T-helper 2 cell treated with Interferon-gamma antibody and Interleukin-4, amounts not matched to agents 100 ng/mL and 5 ng/mL, for 36 hours (primary cell): ENCODE measurements at regions not wholly inside any gene's neighbourhood (a gene's known extent, or its start where the extent isn't known, plus 50 kb on each side); places are given as distances from the start of the nearest gene placed in this dataset.

ENCODE experiments used
- intact Hi-C: fragments of 100-400 bp; cut with micrococcal nuclease; formaldehyde crosslinking; loops from one replicate; pipeline ENCODE4 v1.15.1; 2023

DNA sequence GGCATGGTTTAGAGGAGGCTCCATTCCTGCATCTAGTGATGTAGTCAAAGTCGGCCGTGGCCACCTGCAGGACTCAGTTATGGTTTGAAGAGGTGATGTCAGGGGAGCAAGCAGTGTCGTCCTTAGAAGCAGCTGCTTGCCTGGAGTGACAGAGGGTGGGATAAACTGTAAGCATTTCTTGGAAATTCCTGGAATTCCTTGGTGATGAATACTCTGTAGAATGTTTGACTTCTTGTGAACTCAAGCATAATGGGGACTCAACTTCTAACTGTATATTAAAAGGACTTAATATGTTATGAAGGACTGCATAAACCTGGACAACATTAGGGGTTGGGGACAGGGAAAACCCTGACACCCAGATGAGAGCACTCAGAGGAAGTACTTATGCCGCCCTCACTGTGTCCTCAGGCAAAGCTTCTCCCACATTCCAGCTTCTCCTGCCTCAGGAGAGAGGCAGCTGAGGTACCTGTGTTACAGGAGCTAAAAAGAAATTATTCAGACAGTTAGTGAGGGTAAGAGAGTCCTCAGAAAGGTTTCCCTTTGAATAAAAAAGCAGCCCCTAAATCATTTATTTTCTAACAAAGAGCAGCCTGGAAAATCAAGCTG lies 459.9 kb upstream of the CELF4 start:
- intact Hi-C loops, result no loop called here

DNA sequence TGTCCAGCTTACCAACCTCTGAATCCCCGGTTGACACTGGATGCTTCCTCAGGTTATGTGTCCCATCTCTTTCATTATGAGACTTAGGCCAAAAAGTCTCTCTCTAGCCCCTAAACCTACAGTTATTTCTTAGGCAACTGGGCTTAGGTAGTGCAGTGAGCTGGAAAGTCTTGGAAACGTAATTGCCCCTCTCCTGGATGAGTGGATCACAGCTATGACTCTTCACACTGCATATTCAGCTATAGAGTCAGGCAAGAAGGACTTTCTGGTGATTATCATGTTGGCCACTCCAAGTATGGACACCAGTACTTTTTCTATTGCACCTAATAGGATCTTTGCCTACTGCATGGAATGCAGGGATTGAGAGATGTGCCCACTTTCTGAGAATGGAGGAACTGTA lies 458.3 kb upstream of the CELF4 start:
- intact Hi-C loops, result no loop called here

DNA sequence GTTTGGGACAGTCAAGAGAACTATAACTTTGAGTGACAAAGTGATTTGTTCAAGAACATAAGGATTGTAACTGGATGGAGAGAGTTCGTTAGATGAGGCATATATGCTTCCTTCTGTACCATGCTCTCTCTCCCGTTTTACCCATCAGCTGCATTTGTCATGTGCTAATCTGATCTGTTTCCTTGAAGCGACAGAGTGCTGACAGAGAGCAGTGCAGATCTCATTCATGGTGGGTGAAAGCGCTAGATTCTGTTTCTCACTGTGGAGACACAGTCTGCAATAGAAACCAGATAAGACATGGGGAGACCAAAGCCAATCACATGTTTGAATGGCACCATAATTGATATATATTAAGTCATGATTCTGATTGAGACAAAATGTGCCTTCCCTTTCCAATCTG lies 456.6 kb upstream of the CELF4 start:
- intact Hi-C loops, result no loop called here

DNA sequence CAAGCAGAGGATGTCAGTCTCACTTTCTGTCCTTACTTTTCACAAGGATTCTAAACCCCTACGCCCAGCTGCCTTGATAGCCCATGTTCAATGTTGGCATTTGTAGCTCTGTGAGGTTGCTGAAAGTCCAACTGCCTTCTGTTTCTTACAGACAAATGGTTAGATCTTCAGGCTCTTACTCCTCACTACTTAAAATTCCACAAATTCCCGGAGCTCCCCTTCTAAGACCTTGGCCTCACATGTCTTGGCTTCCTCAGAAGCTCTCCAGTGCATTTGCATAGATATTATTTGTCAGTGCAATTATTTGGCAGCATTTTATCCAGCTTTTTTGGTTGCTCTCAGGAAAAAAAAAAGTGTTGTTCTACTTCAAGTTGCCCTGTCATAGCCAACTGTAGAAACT lies 453.7 kb upstream of the CELF4 start:
- intact Hi-C loops, result no loop called here

DNA sequence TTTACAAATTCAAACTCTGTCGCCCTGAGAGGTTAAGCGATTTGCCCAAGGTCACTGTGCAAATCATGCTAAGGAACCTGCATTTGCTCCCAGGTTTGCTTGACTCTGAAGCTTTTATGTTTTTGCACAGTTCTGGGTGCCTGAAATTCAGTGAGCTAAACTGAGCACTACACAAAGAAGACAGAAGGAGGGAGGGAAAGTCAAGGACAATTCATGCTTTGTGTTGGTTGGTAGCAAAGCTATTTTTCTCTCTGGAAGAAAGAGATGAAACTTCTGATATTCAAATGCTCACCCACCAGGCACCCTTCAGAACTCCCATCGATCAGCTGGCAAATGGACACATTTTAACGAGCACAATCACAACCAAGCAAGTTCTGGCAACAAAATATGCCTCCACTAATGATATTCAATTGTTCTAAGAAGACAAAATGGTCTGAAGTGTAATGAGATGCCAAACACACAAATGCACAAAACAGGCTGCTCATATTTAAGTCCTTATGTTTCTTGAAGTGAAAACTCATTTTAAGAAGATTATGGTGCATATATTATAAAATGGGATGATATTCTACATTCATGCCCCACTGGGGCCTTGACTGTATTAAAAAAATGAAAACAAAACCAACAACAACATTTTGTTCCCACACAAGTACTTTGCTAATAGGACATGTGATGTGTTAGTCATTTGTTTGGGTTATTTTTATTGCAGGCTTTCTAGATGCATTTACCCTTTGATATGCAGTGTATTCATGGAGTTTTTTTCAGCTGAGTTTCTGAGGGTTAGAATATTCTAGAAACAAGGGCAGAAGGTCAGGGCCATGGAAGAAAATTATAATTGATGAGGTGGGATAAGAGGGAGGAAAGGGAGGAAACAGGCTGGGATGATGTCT lies 445.6 kb upstream of the CELF4 start:
- intact Hi-C loops, result no loop called here

DNA sequence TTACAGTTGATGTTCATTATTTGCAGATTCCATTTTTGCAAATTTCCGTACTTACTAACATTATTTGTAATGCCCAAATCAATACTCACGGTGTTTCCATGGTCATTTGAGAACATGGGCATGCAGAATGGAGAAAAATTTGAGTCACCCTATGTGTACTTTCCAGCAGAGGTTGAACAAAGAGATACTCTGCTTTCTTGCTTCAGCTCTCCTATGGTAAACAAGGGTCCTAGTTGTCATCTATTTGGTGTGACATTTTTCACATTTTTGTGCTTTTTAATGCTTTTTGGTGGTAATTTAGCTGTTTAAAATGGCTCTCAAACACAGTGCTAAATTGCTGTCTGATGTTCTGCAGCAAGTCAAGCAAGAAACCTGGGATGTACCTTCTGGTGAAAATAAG lies 444.4 kb upstream of the CELF4 start:
- intact Hi-C loops, result no loop called here

DNA sequence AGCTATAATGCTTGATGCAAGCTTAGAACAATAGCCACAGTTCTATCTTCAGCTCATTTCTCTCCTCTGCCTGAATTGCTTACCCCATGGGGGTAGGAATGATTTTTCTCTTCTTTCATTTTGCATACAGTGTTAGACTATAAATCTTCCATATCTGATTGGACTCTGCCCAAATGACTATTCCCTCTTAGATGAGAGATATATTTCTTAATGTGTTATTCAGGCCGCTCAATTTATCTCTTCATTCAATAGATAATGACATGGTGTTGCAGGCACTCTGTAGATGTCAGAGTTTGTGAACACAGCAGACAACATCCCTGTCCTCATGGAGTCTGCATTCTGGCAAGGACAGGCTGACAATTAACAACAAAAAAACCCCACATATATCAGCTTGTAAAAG lies 443.7 kb upstream of the CELF4 start:
- intact Hi-C loops, result no loop called here

DNA sequence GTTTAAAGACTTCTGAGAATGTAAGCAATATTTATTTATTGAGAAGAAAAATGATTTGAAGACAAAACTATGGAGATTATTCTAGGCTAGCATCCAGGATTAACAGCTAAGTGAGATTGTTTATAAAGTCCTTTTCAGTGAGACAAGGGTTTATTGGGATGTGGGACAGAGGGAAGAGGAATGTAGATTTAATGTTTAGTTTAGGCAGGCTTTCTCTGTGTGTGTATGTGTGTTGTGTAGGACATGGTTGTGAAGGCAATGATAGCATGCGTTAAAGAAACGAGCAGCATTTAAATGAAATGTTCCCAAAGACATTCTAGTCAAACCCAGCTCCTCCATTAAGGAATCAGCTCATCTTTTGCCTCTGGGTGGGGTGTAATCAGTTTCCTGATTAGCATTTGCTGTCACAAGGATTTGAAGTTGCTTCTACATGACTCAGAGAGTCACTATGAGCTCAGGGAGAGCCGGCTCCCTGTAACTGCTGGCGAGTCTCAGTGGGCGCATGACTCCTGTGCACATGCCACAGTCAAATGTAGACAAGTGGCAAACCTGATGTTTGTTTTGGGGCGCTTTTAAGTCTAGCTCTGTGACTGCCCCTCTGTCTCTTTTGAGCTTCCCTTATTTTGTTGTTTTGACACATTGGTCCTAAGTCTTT lies 442.2 kb upstream of the CELF4 start:
- intact Hi-C loops, result no loop called here

DNA sequence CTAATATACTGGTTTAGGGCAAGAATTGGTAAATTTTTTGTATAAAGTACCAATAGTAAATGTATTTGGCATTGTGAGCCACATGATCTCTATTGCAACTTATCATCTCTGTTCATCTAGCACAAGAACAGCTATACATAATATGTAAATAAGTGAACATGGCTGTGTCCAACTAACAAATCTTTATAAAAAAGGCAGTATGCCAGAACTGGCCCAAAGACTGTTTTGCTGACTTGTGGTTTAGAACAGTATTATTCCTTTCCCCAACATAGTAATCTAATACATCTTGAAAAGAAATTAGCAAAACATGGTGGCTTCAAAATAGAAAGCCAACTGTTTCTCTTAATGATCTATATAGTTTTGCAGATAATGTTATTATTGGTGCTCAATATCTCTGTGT lies 441.4 kb upstream of the CELF4 start:
- intact Hi-C loops, result no loop called here

DNA sequence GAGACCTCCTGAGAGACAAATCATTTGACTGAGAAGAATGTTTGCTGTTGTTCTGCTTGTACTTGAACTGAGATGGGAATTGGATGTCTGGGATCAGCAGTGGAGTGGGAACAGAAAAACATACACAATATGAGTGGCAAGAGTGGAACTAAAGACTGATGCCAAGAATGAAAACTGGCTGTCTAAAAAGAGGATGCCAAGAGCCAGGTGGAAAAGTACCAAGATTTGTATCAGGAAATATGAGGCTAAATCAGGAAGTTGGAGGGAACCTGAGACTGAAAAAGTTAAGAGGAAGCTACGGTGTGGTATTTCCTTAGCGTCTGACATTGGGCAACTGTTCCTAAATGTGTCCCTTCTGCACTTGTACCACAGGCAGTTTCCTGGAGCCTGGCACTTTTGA lies 440.9 kb upstream of the CELF4 start:
- intact Hi-C loops, result no loop called here

DNA sequence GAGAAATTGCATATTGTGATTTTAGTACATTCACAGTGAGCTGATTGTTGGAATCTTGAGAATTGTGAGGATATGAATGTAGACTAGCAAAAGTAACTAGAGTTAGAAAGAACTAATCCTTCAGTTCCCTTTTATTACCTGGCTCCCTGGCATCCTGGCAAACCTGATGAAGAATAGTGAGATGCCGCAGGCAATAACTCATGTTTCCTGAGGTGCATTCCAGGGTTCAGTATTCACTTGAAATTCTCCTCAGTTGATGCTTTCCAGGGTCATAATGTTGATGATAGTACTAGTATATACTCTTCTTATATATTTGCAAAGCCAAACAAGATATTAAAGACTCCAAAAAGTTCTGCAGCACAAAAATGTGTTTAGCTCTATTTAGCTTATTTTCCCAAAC lies 432.1 kb upstream of the CELF4 start:
- intact Hi-C loops, result no loop called here

DNA sequence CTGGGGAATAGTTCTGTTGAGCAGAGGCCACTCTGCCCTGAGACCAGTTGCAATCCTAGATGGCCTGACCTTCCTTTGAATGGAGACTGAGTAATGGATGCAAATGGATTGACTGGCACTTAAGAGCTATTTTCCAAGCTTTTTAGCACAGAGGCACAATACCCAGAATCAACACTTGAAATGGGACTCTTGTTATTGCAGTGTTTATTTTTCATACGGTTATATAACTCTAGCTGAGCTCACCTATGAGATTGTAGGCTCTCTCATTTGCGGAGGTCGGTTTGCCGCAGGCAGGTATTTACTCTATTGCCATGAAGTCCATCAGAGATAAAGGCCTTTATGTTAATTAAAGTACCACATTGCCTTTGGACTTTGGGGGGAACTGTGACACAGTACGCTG lies 422.3 kb upstream of the CELF4 start:
- intact Hi-C loops, result no loop called here

DNA sequence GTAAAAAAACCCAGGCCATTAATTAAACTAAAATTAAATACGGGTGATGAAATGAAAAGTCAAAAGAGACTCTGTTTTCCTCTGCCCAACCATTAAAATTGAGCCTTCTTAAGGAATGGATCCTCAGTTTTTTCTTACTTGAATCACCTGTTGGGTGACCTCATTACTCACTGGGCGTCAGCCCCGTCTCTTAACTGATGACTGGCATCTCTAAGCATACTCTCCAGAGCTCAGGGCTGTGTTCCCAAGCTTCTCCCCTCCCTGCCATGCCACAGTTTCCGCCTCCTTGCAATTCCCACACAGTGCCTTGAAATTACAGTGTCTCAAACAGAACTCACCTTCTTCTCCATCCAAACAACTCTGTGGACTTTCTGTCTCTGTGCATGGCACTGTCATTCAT lies 421.1 kb upstream of the CELF4 start:
- intact Hi-C loops, result no loop called here

DNA sequence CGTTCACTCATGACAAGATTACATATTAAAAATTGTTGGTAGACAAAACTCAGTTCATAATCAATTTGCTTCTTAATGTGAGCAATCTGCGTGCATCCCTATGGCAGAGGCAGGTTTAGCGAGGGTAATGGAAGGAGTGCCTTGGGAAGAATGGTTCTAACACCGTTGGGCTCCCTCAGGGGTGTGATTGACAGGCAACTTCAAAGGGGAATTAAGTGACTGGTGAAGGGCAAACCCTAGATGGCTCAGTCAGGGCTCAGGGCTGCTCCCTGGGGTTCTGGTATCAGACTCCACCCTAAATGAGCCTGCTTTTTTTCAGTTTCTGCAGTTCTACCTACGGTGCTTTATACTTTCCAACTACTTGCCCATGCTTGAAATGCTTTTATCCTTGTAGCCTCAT lies 419.5 kb upstream of the CELF4 start:
- intact Hi-C loops, result no loop called here

DNA sequence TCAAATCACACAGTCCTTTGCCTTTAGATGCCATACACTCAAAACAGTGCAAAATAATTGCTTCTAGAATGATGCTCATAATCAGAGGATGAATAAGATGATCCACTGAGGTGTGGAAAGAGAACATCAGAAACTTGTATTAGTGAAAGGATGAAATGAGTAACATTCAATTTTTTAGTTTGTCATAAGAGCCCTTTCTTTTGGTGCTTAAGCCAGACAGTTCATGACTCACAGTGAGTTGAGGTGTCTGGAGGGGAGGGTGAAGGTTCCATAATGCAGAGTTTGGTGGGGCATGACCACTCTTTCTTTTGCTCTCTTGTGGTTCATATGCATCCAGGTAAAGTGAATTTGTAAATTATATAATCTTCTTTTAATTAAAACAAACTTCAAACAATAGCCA lies 415.0 kb upstream of the CELF4 start:
- intact Hi-C loops, result no loop called here

DNA sequence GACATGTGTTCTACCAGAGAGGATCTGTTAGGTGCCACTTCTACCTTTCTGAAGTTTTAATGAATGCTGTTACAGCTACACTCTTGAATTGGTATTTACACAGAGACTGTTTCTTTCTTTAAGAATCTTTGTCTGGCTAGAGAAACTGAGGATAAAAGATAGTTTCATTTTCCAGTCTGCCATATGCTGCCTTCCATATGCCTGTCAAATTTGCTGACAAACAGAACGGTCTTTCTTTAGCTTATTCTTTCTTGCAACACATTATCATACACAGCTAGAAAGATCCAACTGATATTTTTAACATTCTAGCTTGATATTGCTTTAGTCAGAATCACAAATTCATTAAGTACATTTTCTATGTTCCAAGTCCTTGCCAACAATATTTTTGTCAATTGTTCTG lies 409.8 kb upstream of the CELF4 start:
- intact Hi-C loops, result no loop called here

DNA sequence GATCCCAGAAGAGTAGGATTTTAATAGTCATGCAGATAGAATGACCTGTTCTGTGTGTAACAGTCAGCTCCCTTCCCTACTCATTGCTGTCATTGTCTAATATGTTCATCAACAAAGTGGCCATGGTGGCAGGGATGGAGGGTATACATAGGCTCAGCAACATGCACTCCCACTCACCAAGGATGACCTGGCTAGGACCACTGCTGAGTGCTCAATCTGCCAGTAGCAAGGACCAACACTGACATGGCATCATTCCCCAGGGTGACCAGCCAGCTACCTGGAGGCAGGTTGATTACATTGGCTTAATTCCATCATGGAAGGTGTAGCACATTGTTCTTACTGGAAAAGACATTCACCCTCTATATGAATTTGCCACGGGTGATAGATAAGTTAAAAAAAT lies 401.7 kb upstream of the CELF4 start:
- intact Hi-C loops, result no loop called here

DNA sequence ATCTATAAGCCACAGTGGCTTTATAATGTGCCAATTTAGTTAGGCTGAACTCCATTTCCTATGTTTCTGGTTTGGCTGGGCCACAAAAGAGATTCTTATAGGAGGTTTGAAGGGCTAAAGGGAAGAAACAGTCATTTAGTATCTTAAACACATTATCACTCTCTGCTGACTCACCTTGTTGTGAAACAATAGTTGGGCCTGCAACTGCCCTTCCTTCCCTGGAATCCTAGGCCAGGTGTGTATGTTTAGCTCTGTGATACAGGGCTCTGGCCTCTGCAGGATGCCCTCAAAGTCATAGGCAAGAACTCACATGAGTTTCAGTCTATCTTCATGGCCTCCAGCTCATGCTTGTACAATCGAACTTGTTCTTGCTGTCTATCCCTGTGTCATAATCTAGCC lies 400.0 kb upstream of the CELF4 start:
- intact Hi-C loops, result no loop called here

DNA sequence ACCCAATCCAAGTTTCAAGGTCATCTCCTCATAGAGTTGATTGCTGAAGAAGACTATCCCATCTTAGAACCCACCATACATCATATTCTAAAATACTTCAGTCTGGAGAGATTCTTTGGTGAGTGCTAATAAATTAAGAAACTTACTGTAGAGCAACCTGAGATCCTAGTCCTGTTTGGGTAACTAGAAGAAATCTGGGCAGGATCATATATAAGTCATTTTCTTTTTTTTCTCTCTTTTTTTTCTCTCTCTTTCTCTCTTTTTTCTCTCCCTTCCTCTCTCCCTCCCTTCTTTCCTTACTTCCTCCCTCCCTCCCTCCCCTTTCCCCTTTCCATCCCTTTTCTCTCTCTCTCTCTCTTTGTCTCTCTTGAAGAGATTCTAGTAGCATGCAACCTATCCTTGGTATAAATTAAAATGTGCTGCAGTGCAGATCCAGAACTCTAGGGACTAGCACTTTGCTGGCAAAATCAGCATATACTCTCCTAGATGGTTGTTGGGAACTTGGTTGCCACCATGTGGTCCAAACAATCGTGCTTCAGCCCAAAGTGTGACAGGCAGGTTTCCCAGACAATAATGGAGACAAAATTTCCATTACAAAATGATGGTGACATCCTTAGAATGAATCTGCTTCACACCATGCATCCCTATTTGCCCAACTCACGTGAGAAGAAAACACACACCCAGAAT lies 399.4 kb upstream of the CELF4 start:
- intact Hi-C loops, result no loop called here

DNA sequence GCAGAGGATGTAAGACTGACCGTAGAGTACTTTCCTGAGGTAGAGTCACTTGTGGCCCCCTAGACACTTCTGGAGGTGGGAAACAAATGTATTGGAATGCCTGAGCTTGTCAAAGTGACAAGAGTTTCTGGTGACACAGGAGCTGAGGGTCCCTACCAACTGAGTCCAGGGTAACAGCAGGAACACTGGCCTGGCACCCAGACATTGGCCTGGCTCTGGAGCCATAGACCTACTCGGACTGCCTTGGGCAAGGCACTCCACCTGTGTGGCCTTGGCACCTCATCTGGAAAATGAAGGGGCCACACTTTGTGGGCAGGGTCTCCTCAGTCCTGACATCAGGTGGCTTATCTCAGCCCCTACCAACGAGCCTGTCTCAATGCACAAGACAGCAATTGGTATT lies 398.2 kb upstream of the CELF4 start:
- intact Hi-C loops, result no loop called here

DNA sequence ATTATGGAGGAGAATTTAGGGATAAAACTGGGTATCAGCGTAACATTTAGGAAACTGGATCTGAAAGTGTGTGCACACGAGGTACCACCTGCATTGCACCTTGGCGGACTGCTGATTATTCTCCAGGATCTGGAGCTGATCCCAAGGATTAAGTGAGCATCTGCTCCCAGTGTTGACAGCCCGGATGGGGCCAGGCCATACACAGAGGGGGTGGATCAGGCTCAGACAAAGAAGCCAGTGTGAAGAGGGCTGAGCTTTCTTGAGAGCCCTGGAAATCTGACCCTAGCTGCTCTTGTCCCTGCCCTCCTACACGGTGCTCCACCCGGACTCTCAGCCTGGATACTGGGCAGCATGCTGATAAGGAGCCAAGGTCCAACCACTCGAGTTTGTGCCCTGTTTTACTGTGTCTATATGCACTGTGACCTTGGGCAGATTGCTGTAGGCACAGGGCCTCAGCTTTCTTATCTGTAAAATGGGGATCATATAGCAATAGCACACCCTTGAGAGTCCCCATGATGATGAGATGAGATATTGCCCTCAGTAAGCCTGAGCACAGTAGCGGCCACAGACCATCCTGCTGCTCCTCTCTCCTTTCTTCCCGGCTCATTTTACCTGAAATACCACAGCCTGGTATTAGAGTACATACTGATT lies 396.8 kb upstream of the CELF4 start:
- intact Hi-C loops, result no loop called here

DNA sequence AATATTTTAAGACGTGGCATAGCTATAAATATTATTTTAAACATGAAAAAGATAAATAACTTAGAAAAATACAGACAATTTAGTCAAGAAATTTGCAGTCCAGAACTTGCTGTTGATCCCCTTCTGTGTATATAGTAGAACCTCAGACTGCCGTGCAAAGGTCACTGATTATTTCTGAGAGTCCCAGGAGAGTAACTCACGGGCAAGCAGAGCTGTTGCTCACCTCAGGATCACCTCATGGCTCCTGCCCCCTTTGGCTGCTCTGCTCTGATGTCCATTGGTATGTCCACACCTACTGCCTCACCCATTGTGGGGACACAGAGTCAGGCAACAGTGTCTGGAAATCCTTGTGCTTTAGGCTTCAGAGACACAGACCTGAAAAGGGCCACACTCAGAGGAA lies 392.9 kb upstream of the CELF4 start:
- intact Hi-C loops, result no loop called here
